ENCODE measurements at regions not wholly inside any gene's neighbourhood (a gene's known extent, or its start where the extent isn't known, plus 50 kb on each side); places are given as distances from the start of the nearest gene placed in this dataset.

GRCh38 chr2:9105601-9106337 lies 100.8 kb upstream of the ASAP2 start:
- no peak for DNase-seq (ENCODE audit: low read depth in 2 of 2)

- no peak for DNase-seq (ENCODE audit: low read depth in 2 of 2)
These were observed 100.3 kb upstream of the MBOAT2 start for GRCh38 chr2:9103663-9104277.

- no peak for DNase-seq (ENCODE audit: low read depth in 2 of 2)
These were observed 99.6 kb upstream of the MBOAT2 start for GRCh38 chr2:9102861-9103662.

GRCh38 chr2:9101763-9102425 lies 98.4 kb upstream of the MBOAT2 start:
- no peak for DNase-seq (ENCODE audit: low read depth in 2 of 2)

- DNase-seq (ENCODE audit: low read depth in 2 of 2), result no peak
These were observed 96.8 kb upstream of the MBOAT2 start for GRCh38 chr2:9100080-9100876.

GRCh38 chr2:9099341-9099751 lies 95.9 kb upstream of the MBOAT2 start:
- no peak for DNase-seq (ENCODE audit: low read depth in 2 of 2)

GRCh38 chr2:9097892-9098291 lies 94.4 kb upstream of the MBOAT2 start:
- no peak for DNase-seq (ENCODE audit: low read depth in 2 of 2)

GRCh38 chr2:9097239-9097638 lies 93.8 kb upstream of the MBOAT2 start:
- no peak for DNase-seq (ENCODE audit: low read depth in 2 of 2)

- no peak for DNase-seq (ENCODE audit: low read depth in 2 of 2)
These were observed 93.3 kb upstream of the MBOAT2 start for GRCh38 chr2:9096761-9097160.

GRCh38 chr2:9095690-9096089 lies 92.2 kb upstream of the MBOAT2 start:
- no peak for DNase-seq (ENCODE audit: low read depth in 2 of 2)

- no peak for DNase-seq (ENCODE audit: low read depth in 2 of 2)
These were observed 91.7 kb upstream of the MBOAT2 start for GRCh38 chr2:9095226-9095625.

- no peak for DNase-seq (ENCODE audit: low read depth in 2 of 2)
These were observed 90.6 kb upstream of the MBOAT2 start for GRCh38 chr2:9094117-9094516.

GRCh38 chr2:9093324-9093723 lies 89.8 kb upstream of the MBOAT2 start:
- no peak for DNase-seq (ENCODE audit: low read depth in 2 of 2)

- no peak for DNase-seq (ENCODE audit: low read depth in 2 of 2)
These were observed 89.1 kb upstream of the MBOAT2 start for GRCh38 chr2:9092383-9093282.

GRCh38 chr2:9091811-9092210 lies 88.3 kb upstream of the MBOAT2 start:
- DNase-seq (ENCODE audit: low read depth in 2 of 2), result no peak

GRCh38 chr2:9089831-9090230 lies 86.3 kb upstream of the MBOAT2 start:
- DNase-seq (ENCODE audit: low read depth in 2 of 2), result no peak

- DNase-seq (ENCODE audit: low read depth in 2 of 2), result no peak
These were observed 83.7 kb upstream of the MBOAT2 start for GRCh38 chr2:9087121-9087681.

GRCh38 chr2:9086465-9086864 lies 83.0 kb upstream of the MBOAT2 start:
- no peak for DNase-seq (ENCODE audit: low read depth in 2 of 2)

- DNase-seq (ENCODE audit: low read depth in 2 of 2), result no peak
These were observed 81.9 kb upstream of the MBOAT2 start for GRCh38 chr2:9085353-9085752.

GRCh38 chr2:9083287-9083686 lies 79.8 kb upstream of the MBOAT2 start:
- DNase-seq (ENCODE audit: low read depth in 2 of 2), result no peak

Data from stimulated activated CD8-positive, alpha-beta memory T cell treated with anti-CD3 and anti-CD28 coated beads, Interleukin-7, amount 100 ng/mL, for 4 hours (primary cell).